Breast epithelium (tissue), 4 donors: ENCODE measurements at regions not wholly inside any gene's neighbourhood (a gene's known extent, or its start where the extent isn't known, plus 50 kb on each side); places are given as distances from the start of the nearest gene placed in this dataset.

Experiments
- DNase-seq, 2 donors: peaks; one replicate each; pipeline ENCODE4 v3.0.0-alpha.2; 2019; ENCODE audit warnings: low spot score in 2 of 2
- H3K27ac ChIP-seq, 2 donors: fragments of 200-600 bp; sonication (generic) in 1 of 2; one replicate each; pipeline ENCODE4 v1.5.1; 2016 to 2019; ENCODE audit warnings: mild to moderate bottlenecking in 1 of 2
- H3K27me3 ChIP-seq, 2 donors: fragments of 200-600 bp; sonication (generic) in 1 of 2; one replicate each; pipeline versions ENCODE4 v1.5.1 to v1.6.0; 2017 to 2019; ENCODE audit warnings: control low read depth in 1 of 2, mild to moderate bottlenecking in 1 of 2
- H3K36me3 ChIP-seq: fragments of 200-600 bp; one replicate; pipeline ENCODE4 v1.5.1; 2019
- H3K4me1 ChIP-seq, 2 donors: fragments of 200-600 bp; sonication (generic); one replicate each; pipeline ENCODE4 v1.5.1; 2016 to 2019; ENCODE audit warnings: control low read depth in 1 of 2
- H3K4me3 ChIP-seq, 3 donors: fragments of 200-600 bp; sonication (generic); 1 replicate in 2 of 3; 2 replicates in 1 of 3; pipeline ENCODE4 v1.5.1; 2016 to 2019; ENCODE audit warnings: mild to moderate bottlenecking in 3 of 3, moderate library complexity in 2 of 3
- H3K9me3 ChIP-seq, 2 donors: fragments of 200-600 bp; sonication (generic) in 1 of 2; one replicate each; pipeline ENCODE4 v1.5.1; 2016 to 2019; ENCODE audit warnings: control low read depth in 1 of 2
- CTCF ChIP-seq, 3 donors: fragments of 450-650 bp; IDR thresholded peaks; one replicate each; pipeline ENCODE4 v1.5.1; 2016 to 2017; ENCODE audit warnings: antibody characterized with exemption in 3 of 3, mild to moderate bottlenecking in 3 of 3, moderate library complexity in 3 of 3
- POLR2A ChIP-seq: fragments of 450-650 bp; IDR thresholded peaks from one replicate; pipeline ENCODE4 v1.6.1; 2016; ENCODE audit warnings: antibody characterized with exemption, mild to moderate bottlenecking, moderate library complexity
- POLR2AphosphoS5 ChIP-seq, 3 donors: sonication (generic); formaldehyde crosslinking; IDR thresholded peaks; one replicate each; pipeline ENCODE4 v1.6.1; 2017; ENCODE audit warnings: antibody characterized with exemption in 3 of 3
- intact Hi-C: fragments of 100-400 bp; cut with DNase I; formaldehyde crosslinking; loops from one replicate; pipeline ENCODE4 v1.15.1; 2023; ENCODE audit warnings: low total_unique reads

GRCh38 chr4:120446051-120446567, 379.5 kb upstream of the MAD2L1 start:
- no peak for DNase-seq
- Histone ChIP-seq H3K36me3 (no peaks in the 10 kb centered on the region), H3K4me3 (no peak overlapping the region), H3K27ac (no peak overlapping the region), H3K9me3 (no peaks in the 10 kb centered on the region), H3K4me1 (no peaks in the 10 kb centered on the region), H3K27me3 (no peaks in the 10 kb centered on the region)
- intact Hi-C loops = no loop called here
- TF ChIP-seq POLR2AphosphoS5 (IDR thresholded peaks at IDR 0.05) (no peak), CTCF (IDR thresholded peaks at IDR 0.05) (no peak), POLR2A (no peak)

- TF ChIP-seq POLR2AphosphoS5 (IDR thresholded peaks at IDR 0.05) (no peak), CTCF (IDR thresholded peaks at IDR 0.05) (no peak), POLR2A (no peak)
- no peaks in the 10 kb centered on the region for H3K9me3 ChIP-seq
- no peak for DNase-seq
- H3K27ac ChIP-seq = no peak overlapping the region
- no peaks in the 10 kb centered on the region for H3K4me1 ChIP-seq
- H3K4me3 ChIP-seq = no peak overlapping the region
- H3K36me3 ChIP-seq = no peaks in the 10 kb centered on the region
- intact Hi-C loops = no loop called here
- H3K27me3 ChIP-seq = no peaks in the 10 kb centered on the region
Measured at GRCh38 chr4:120445186-120445585, 378.5 kb upstream of the MAD2L1 start.

GRCh38 chr4:120443116-120443515, 376.5 kb upstream of the MAD2L1 start:
- intact Hi-C loops = no loop called here
- H3K27me3 ChIP-seq = no peaks in the 10 kb centered on the region
- H3K36me3 ChIP-seq = no peaks in the 10 kb centered on the region
- H3K27ac ChIP-seq = no peak overlapping the region
- H3K4me1 ChIP-seq = no peaks in the 10 kb centered on the region
- no peak overlapping the region for H3K4me3 ChIP-seq
- H3K9me3 ChIP-seq = no peaks in the 10 kb centered on the region
- no peak for DNase-seq
- TF ChIP-seq POLR2AphosphoS5 (IDR thresholded peaks at IDR 0.05) = no peak
- TF ChIP-seq POLR2A = no peak
- TF ChIP-seq CTCF (IDR thresholded peaks at IDR 0.05) = no peak

- no peaks in the 10 kb centered on the region for H3K9me3 ChIP-seq
- H3K27me3 ChIP-seq = no peaks in the 10 kb centered on the region
- TF ChIP-seq CTCF (IDR thresholded peaks at IDR 0.05) (no peak), POLR2AphosphoS5 (IDR thresholded peaks at IDR 0.05) (no peak), POLR2A (no peak)
- H3K27ac ChIP-seq = no peak overlapping the region
- no peak for DNase-seq
- no peaks in the 10 kb centered on the region for H3K4me1 ChIP-seq
- no peak overlapping the region for H3K4me3 ChIP-seq
- no peaks in the 10 kb centered on the region for H3K36me3 ChIP-seq
- intact Hi-C loops = no loop called here
Measured at GRCh38 chr4:120440730-120441129, 374.1 kb upstream of the MAD2L1 start.

GRCh38 chr4:120435179-120435578, 368.5 kb upstream of the MAD2L1 start:
- TF ChIP-seq POLR2AphosphoS5 (IDR thresholded peaks at IDR 0.05) (no peak), POLR2A (no peak), CTCF (IDR thresholded peaks at IDR 0.05) (no peak)
- Histone ChIP-seq H3K4me3 (no peak overlapping the region), H3K4me1 (no peaks in the 10 kb centered on the region), H3K36me3 (no peaks in the 10 kb centered on the region), H3K27me3 (no peaks in the 10 kb centered on the region), H3K27ac (no peak overlapping the region), H3K9me3 (no peaks in the 10 kb centered on the region)
- no peak for DNase-seq
- intact Hi-C loops = no loop called here
